Fibroblast of pulmonary artery (primary cell): ENCODE measurements at regions not wholly inside any gene's neighbourhood (a gene's known extent, or its start where the extent isn't known, plus 50 kb on each side); places are given as distances from the start of the nearest gene placed in this dataset.

Source experiments
- DNase-seq: peaks from one replicate; pipeline ENCODE4 v3.0.0-alpha.2; 2010; ENCODE audit warnings: low read depth
- H3K4me3 ChIP-seq: replicated peaks from 2 replicates; pipeline ENCODE4 v1.5.1; 2011; ENCODE audit warnings: low read depth, mild to moderate bottlenecking, control low read depth, low read length, moderate library complexity
- TF ChIP-seq, protein P1 (sequence below): IDR thresholded peaks from 2 replicates; pipeline ENCODE4 v1.5.1; 2011; ENCODE audit warnings: mild to moderate bottlenecking, control low read depth, low read length, inconsistent platforms; ENCODE audit errors: missing control alignments

DNA sequence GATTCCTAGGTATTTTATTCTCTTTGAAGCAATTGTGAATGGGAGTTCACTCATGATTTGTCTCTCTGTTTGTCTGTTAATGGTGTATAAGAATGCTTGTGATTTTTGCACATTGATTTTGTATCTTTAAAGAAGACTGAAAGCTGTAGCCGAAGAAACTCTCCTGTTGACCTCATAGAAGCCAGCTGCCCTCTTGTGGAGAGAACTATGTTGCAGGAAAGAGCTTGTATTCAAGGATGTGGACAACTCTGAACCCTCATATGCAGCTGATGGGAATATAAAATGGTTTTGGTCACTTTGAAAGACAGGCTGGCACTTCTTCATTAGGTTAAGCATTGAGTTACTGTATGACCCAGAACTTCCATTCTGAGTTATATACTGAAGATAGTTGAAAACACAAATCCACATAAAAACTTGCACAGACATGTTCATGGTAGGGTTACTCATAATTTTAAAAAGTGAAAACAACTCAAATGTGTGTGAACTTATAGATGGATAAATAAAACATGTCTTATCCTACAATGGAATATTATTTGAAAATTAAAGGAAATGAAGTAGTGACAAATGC, 65.8 kb upstream of the SLITRK6 start:
- TF ChIP-seq, protein P1, sequence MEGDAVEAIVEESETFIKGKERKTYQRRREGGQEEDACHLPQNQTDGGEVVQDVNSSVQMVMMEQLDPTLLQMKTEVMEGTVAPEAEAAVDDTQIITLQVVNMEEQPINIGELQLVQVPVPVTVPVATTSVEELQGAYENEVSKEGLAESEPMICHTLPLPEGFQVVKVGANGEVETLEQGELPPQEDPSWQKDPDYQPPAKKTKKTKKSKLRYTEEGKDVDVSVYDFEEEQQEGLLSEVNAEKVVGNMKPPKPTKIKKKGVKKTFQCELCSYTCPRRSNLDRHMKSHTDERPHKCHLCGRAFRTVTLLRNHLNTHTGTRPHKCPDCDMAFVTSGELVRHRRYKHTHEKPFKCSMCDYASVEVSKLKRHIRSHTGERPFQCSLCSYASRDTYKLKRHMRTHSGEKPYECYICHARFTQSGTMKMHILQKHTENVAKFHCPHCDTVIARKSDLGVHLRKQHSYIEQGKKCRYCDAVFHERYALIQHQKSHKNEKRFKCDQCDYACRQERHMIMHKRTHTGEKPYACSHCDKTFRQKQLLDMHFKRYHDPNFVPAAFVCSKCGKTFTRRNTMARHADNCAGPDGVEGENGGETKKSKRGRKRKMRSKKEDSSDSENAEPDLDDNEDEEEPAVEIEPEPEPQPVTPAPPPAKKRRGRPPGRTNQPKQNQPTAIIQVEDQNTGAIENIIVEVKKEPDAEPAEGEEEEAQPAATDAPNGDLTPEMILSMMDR: peak; percentile 29
- peak; percentile 15 for DNase-seq
- no peak overlapping the region for H3K4me3 ChIP-seq

DNA sequence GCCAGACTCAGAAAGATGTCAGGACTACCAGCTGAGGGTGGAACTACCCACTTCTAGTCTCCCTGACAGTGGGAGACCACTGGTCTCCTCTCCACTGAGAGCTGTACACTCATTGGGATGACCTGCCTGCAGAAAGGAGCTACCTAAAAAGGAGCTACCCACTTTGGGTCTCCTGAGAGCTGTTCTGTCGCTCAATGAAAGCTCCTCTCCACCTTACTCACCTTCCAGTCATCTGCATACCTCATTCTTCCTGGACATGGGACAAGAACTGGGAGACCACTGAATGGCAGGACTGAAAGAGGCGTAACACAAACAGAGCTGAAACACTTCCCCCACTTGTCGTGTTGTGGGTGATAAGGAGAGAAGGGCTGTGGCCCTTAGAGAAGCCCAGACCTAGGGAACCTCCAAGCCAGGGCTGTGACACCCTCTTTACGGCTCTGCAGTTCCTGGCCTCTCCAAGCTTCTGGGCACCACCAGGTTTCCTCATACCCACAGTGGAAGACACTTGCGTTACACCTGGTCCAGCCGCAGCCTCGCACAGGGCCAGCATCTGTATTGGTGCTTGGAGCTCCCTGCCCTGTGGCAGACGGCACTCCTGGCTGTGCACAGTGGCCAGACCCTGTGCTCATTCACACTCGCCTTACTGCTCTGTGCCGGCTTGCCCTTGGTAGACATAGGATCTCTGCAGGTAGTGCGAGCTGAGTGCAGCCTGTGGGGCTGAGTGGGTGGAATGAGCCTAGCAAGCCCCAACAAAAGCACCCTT, 54.9 kb upstream of the SLITRK6 start:
- H3K4me3 ChIP-seq: no peak overlapping the region
- TF ChIP-seq, protein P1: no peak
- no peak for DNase-seq

DNA sequence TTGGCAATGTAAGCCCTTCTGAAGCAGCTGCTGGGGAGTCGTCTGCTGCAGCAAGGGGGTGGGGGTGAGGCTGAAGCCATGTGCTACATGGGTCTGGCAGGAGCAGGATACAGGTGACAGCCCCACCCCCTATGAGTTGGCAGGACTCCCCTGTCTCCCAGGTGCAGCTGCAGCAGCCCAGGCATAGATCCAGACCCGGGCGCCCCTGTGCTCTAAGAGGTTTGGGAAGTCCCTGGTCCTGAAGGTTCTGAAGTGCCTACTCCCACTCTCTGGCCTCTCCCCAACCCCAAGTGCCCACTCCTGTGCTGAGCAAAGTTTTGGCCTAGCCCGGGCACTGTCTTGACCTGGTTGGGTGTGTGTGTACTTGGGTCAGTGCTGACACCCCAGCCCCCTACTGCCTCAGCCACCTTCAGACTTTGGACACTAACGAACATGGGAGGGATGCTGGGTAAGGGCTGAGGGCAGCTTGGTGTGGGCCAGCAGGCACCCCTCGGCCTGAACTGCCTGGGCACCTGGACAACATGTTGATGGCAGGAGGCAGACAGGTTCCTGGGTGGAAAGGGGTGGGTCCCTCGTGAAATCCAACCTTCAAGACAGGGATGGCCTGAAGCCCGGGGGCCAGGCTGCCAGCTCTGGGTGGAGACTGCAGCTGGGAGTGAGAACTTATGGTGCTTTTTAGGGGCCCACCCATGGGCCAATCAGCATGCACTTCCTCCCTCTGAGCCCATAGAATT, 54.1 kb upstream of the SLITRK6 start:
- H3K4me3 ChIP-seq: no peak overlapping the region
- TF ChIP-seq, protein P1: no peak

More for the DNA sequence above, 54.1 kb upstream of the SLITRK6 start:
- DNase-seq: no peak
